NCI-H1105 (cell line): ENCODE measurements at regions not wholly inside any gene's neighbourhood (a gene's known extent, or its start where the extent isn't known, plus 50 kb on each side); places are given as distances from the start of the nearest gene placed in this dataset.
"Not testable (repeated sequence)": the region's sequence is repeated elsewhere in the genome, so short reads cannot be mapped to it uniquely, and the experiment has no call there.

Source experiments
- DNase-seq: peaks from one replicate; lab custom pipeline; 2025; lab: John Stamatoyannopoulos, UW

- DNase-seq, result no peak
These were observed 178.8 kb upstream of the MME start for GRCh38 chr3:154901278-154901677.

GRCh38 chr3:154900816-154901215 is 179.3 kb upstream of the MME start:
- no peak for DNase-seq

GRCh38 chr3:154898916-154899315 is 181.2 kb upstream of the MME start:
- DNase-seq, result no peak

GRCh38 chr3:154898443-154898842 is 181.7 kb upstream of the MME start:
- DNase-seq, result no peak

- no peak for DNase-seq
These were observed 186.3 kb upstream of the MME start for GRCh38 chr3:154893813-154894212.

GRCh38 chr3:154889227-154889634 is 190.9 kb upstream of the MME start:
- DNase-seq, result no peak

GRCh38 chr3:154887869-154888268 is 192.2 kb upstream of the MME start:
- DNase-seq, result no peak

- DNase-seq, result no peak
These were observed 193.7 kb upstream of the MME start for GRCh38 chr3:154886437-154886836.

- DNase-seq, result no peak
These were observed 194.7 kb upstream of the MME start for GRCh38 chr3:154885418-154885817.

- DNase-seq, result no peak
These were observed 195.2 kb upstream of the MME start for GRCh38 chr3:154884952-154885351.

- no peak for DNase-seq
These were observed 205.0 kb upstream of the MME start for GRCh38 chr3:154875142-154875541.

- no peak for DNase-seq
These were observed 207.4 kb upstream of the MME start for GRCh38 chr3:154872696-154873095.

GRCh38 chr3:154872074-154872473 is 208.0 kb upstream of the MME start:
- DNase-seq, result no peak

GRCh38 chr3:154864947-154865346 is 215.2 kb upstream of the MME start:
- no peak for DNase-seq

- DNase-seq, result no peak
These were observed 217.9 kb upstream of the MME start for GRCh38 chr3:154862265-154862664.

GRCh38 chr3:154852998-154853397 is 227.1 kb upstream of the MME start:
- DNase-seq, result not testable (repeated sequence)

- no peak for DNase-seq
These were observed 227.6 kb upstream of the MME start for GRCh38 chr3:154852515-154852914.

GRCh38 chr3:154851644-154852043 is 228.5 kb upstream of the MME start:
- no peak for DNase-seq

GRCh38 chr3:154850921-154851320 is 229.2 kb upstream of the MME start:
- no peak for DNase-seq

- DNase-seq, result no peak
These were observed 230.7 kb upstream of the MME start for GRCh38 chr3:154849408-154849807.

GRCh38 chr3:154844863-154845262 is 235.3 kb upstream of the MME start:
- DNase-seq, result peak; percentile 57

GRCh38 chr3:154843647-154844046 is 236.5 kb upstream of the MME start:
- no peak for DNase-seq

GRCh38 chr3:154842536-154842935 is 237.6 kb upstream of the MME start:
- DNase-seq, result no peak

GRCh38 chr3:154835639-154836038 is 244.5 kb upstream of the MME start:
- DNase-seq, result no peak

- not testable (repeated sequence) for DNase-seq
These were observed 245.3 kb upstream of the MME start for GRCh38 chr3:154834831-154835230.
